Osteoblast (primary cell): ENCODE measurements at regions not wholly inside any gene's neighbourhood (a gene's known extent, or its start where the extent isn't known, plus 50 kb on each side); places are given as distances from the start of the nearest gene placed in this dataset.

Source experiments
- DNase-seq: peaks from one replicate; pipeline ENCODE4 v3.0.0; 2011; ENCODE audit warnings: low spot score, mixed read lengths; ENCODE audit not compliant: insufficient read length; ENCODE audit errors: missing footprints
- H2AFZ ChIP-seq: 2 replicates; pipeline ENCODE4 v1.6.0; 2011; ENCODE audit warnings: mild to moderate bottlenecking, low read length
- H3K27ac ChIP-seq: 2 replicates; pipeline ENCODE4 v1.5.1; 2011; ENCODE audit warnings: mild to moderate bottlenecking, low read depth, low read length, moderate library complexity
- H3K27me3 ChIP-seq: 2 replicates; pipeline ENCODE4 v1.6.0; 2012; ENCODE audit warnings: mild to moderate bottlenecking, control low read depth, inconsistent platforms, low read length, moderate library complexity; ENCODE audit not compliant: insufficient read depth
- H3K36me3 ChIP-seq: 2 replicates; pipeline ENCODE4 v1.5.1; 2011; ENCODE audit warnings: mild to moderate bottlenecking, low read length, control low read depth, moderate library complexity; ENCODE audit not compliant: insufficient read depth
- H3K4me1 ChIP-seq: 2 replicates; pipeline ENCODE4 v1.5.1; 2011; ENCODE audit warnings: mild to moderate bottlenecking, low read length, control low read depth, moderate library complexity; ENCODE audit not compliant: insufficient read depth
- H3K4me2 ChIP-seq: 2 replicates; pipeline ENCODE4 v1.6.0; 2011; ENCODE audit warnings: mild to moderate bottlenecking, low read length; ENCODE audit not compliant: insufficient read depth
- H3K4me3 ChIP-seq: fragments of 200-600 bp; sonication (generic); 3 replicates; pipeline ENCODE4 v1.5.1; 2012; ENCODE audit warnings: mild to moderate bottlenecking, low read length, inconsistent platforms; ENCODE audit not compliant: insufficient read depth
- H3K79me2 ChIP-seq: 2 replicates; pipeline ENCODE4 v1.6.0; 2012; ENCODE audit warnings: mild to moderate bottlenecking, low read length, control low read depth, inconsistent platforms; ENCODE audit not compliant: insufficient read depth
- H3K9me3 ChIP-seq: 2 replicates; pipeline ENCODE4 v1.5.1; 2011; ENCODE audit warnings: low read depth, low read length, control low read depth
- H4K20me1 ChIP-seq: 2 replicates; pipeline ENCODE4 v1.6.0; 2012; ENCODE audit warnings: mild to moderate bottlenecking, low read length, control low read depth; ENCODE audit not compliant: insufficient read depth
- TF ChIP-seq, protein P1 (sequence below): IDR thresholded peaks from 2 replicates; pipeline ENCODE4 v1.5.1; 2011; ENCODE audit warnings: mild to moderate bottlenecking, low read depth, low read length, moderate library complexity; ENCODE audit errors: extremely low read depth

DNA sequence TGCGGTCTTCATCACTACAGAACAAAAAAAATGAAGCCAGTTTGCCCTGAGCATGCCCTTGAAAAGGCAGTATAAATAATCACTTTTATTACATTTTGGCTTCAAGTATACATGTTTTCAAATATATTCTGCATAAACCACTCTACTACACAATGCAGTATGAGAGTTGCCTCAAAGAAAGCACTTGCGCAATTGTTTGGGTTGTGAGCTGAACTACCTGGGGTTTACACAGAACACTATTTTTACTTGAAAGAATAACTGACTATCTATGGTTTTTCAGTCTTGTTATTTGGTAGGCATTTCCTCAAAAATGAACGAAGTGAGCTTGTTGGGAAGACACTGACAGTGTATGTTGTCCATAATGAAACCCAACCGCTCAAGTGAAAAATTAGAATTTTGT lies 264.4 kb upstream of the KLF12 start:
- Histone ChIP-seq H3K79me2 (no peaks in the 10 kb centered on the region), H3K4me2 (no peak overlapping the region), H3K4me3 (no peak overlapping the region), H2AFZ (no peak overlapping the region), H3K4me1 (peaks cover 3% of the 10 kb centered on the region), H3K27me3 (no peaks in the 10 kb centered on the region), H3K9me3 (no peaks in the 10 kb centered on the region), H3K36me3 (no peaks in the 10 kb centered on the region), H3K27ac (no peak overlapping the region), H4K20me1 (no peaks in the 10 kb centered on the region)
- TF ChIP-seq, protein P1, sequence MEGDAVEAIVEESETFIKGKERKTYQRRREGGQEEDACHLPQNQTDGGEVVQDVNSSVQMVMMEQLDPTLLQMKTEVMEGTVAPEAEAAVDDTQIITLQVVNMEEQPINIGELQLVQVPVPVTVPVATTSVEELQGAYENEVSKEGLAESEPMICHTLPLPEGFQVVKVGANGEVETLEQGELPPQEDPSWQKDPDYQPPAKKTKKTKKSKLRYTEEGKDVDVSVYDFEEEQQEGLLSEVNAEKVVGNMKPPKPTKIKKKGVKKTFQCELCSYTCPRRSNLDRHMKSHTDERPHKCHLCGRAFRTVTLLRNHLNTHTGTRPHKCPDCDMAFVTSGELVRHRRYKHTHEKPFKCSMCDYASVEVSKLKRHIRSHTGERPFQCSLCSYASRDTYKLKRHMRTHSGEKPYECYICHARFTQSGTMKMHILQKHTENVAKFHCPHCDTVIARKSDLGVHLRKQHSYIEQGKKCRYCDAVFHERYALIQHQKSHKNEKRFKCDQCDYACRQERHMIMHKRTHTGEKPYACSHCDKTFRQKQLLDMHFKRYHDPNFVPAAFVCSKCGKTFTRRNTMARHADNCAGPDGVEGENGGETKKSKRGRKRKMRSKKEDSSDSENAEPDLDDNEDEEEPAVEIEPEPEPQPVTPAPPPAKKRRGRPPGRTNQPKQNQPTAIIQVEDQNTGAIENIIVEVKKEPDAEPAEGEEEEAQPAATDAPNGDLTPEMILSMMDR = no peak
- DNase-seq = no peak

DNA sequence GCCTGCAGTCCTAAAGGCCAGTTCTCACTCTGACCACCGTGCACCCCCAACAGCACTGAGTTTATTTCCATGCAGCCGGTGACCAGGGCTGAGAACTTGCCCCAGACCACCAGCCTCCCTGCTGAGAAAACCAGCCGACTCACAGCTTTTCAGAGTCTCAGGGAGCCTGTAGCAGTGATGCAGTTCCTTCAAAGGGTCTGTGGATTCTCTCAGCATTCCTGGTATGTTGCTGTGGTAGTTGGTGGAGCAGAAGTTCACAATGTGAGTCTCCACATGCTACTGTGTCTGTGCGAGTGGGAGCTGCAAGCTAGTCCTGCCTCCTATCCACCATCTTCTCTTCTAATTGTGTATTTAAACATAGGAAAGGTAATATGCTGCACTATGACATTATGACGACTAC lies 254.9 kb upstream of the KLF12 start:
- Histone ChIP-seq H3K9me3 (no peaks in the 10 kb centered on the region), H4K20me1 (no peaks in the 10 kb centered on the region), H3K36me3 (no peaks in the 10 kb centered on the region), H3K4me2 (no peak overlapping the region), H3K27me3 (no peaks in the 10 kb centered on the region), H3K79me2 (no peaks in the 10 kb centered on the region), H3K4me1 (no peaks in the 10 kb centered on the region), H2AFZ (no peak overlapping the region), H3K27ac (no peak overlapping the region), H3K4me3 (no peak overlapping the region)
- TF ChIP-seq, protein P1 = no peak
- DNase-seq = no peak

DNA sequence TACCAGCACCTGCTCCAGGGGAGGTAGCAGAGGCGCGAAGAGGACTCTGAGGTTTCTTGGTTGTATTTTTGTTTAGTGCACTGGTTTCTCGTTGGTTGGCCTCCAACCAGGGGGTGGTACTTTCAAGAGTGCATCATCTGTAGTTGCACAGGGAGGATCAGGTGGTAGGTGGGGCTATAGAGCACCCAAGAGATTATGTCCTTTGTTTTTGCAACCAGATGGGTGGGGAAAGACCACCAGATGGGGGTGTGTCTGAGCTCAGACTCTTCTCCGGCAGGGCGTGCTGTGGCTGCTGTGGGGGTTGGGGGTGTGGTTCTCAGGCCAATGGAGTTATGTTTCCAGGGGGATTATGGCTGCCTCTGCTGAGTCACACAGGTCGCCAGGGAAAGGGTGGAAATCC lies 254.4 kb upstream of the KLF12 start:
- Histone ChIP-seq H3K79me2 (no peaks in the 10 kb centered on the region), H3K27me3 (no peaks in the 10 kb centered on the region), H3K36me3 (no peaks in the 10 kb centered on the region), H3K4me2 (no peak overlapping the region), H3K9me3 (no peaks in the 10 kb centered on the region), H3K4me3 (no peak overlapping the region), H3K4me1 (no peaks in the 10 kb centered on the region), H3K27ac (no peak overlapping the region), H4K20me1 (no peaks in the 10 kb centered on the region), H2AFZ (no peak overlapping the region)
- TF ChIP-seq, protein P1 = no peak
- no peak for DNase-seq

DNA sequence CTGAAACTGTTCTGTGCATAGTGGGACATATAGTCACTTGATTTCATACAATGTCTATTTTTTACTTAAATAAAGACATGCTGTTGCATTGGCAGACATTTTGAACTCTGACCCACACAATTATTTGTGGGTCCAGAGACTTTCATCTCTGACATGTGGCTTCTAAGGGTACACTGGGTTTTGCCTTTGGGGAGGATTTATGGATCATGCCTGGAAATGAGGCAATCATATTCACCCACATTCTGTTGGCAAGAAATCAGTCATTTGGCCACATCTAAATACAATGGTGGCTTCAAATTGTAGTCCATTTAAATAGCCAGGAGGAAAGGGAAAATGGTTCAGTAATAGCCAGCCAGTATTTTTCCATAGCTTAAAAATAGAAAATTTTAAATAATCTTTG lies 238.3 kb upstream of the KLF12 start:
- Histone ChIP-seq H3K9me3 (no peaks in the 10 kb centered on the region), H4K20me1 (no peaks in the 10 kb centered on the region), H3K27me3 (no peaks in the 10 kb centered on the region), H3K27ac (no peak overlapping the region), H3K4me2 (no peak overlapping the region), H3K4me1 (no peaks in the 10 kb centered on the region), H3K4me3 (no peak overlapping the region), H3K79me2 (no peaks in the 10 kb centered on the region), H2AFZ (no peak overlapping the region), H3K36me3 (no peaks in the 10 kb centered on the region)
- TF ChIP-seq, protein P1 = no peak
- DNase-seq = no peak
